CD4-positive, alpha-beta T cell (primary cell): ENCODE measurements at regions not wholly inside any gene's neighbourhood (a gene's known extent, or its start where the extent isn't known, plus 50 kb on each side); places are given as distances from the start of the nearest gene placed in this dataset.

ENCODE experiments used
- ATAC-seq: fragments of 200-7000 bp; cut with Tn5 transposase; one replicate; pipeline ENCODE4 v1.10.0; 2022; ENCODE audit warnings: mild to moderate bottlenecking; ENCODE audit not compliant: poor library complexity
- CTCF ChIA-PET: fragments of 350-600 bp; sonication (Branson Sonifier 250); formaldehyde crosslinking; loops from one replicate; lab custom pipeline; 2021; ENCODE audit warnings: antibody characterized with exemption, inconsistent platforms; lab: Charles Lee
- POLR2A ChIA-PET: fragments of 350-600 bp; sonication (Branson Sonifier 250); formaldehyde crosslinking; loops from one replicate; lab custom pipeline; 2021; ENCODE audit warnings: antibody characterized with exemption, inconsistent platforms; lab: Charles Lee
- DNase-seq, 14 experiments: peaks; one replicate each; pipeline ENCODE4 v3.0.0-alpha.2; 2013 to 2020; ENCODE audit warnings: mixed read lengths in 2 of 14
- H3K27ac ChIP-seq, 2 donors: one replicate each; pipeline versions ENCODE4 v1.5.1 to v1.7.0; 2013; ENCODE audit warnings: low read length in 2 of 2, low read depth in 1 of 2, mild to moderate bottlenecking in 1 of 2
- H3K27me3 ChIP-seq, 2 experiments: 1 replicate in 1 of 2; 2 replicates in 1 of 2; pipeline versions ENCODE4 v1.6.1 to v1.7.0; 2013; ENCODE audit warnings: low read length in 2 of 2, control low read depth in 1 of 2, mild to moderate bottlenecking in 1 of 2, moderate library complexity in 1 of 2; ENCODE audit not compliant: insufficient read depth in 2 of 2, control insufficient read depth in 1 of 2
- H3K36me3 ChIP-seq: one replicate; pipeline ENCODE4 v1.6.1; 2013; ENCODE audit warnings: low read length, control low read depth; ENCODE audit not compliant: insufficient read depth
- H3K4me1 ChIP-seq: one replicate; pipeline ENCODE4 v1.6.1; 2013; ENCODE audit warnings: low read length, control low read depth; ENCODE audit not compliant: insufficient read depth
- H3K4me3 ChIP-seq: one replicate; pipeline ENCODE4 v1.5.1; 2013; ENCODE audit warnings: mild to moderate bottlenecking, low read length, moderate library complexity
- H3K9me3 ChIP-seq, 2 experiments: 1 replicate in 1 of 2; 2 replicates in 1 of 2; pipeline versions ENCODE4 v1.6.1 to v1.7.0; 2013; ENCODE audit warnings: low read length in 2 of 2, mild to moderate bottlenecking in 2 of 2, control low read depth in 1 of 2, moderate library complexity in 1 of 2; ENCODE audit not compliant: control insufficient read depth in 1 of 2, insufficient read depth in 1 of 2
- H3K27ac Mint-ChIP-seq: one replicate; pipeline ENCODE4 v1.8.0; 2020; ENCODE audit warnings: mixed read lengths
- H3K27me3 Mint-ChIP-seq: one replicate; pipeline ENCODE4 v1.8.0; 2021; ENCODE audit warnings: mixed read lengths
- H3K36me3 Mint-ChIP-seq: one replicate; pipeline ENCODE4 v1.8.0; 2021; ENCODE audit warnings: low read depth, mixed read lengths
- H3K4me1 Mint-ChIP-seq: one replicate; pipeline ENCODE4 v1.8.0; 2021; ENCODE audit warnings: low read depth, mixed read lengths
- H3K4me3 Mint-ChIP-seq: one replicate; pipeline ENCODE4 v1.8.0; 2020; ENCODE audit warnings: mild to moderate bottlenecking, mixed read lengths
- H3K9me3 Mint-ChIP-seq: one replicate; pipeline ENCODE4 v1.8.0; 2020; ENCODE audit warnings: mixed read lengths
- CTCF ChIP-seq: fragments of 200-600 bp; IDR thresholded peaks from one replicate; pipeline ENCODE4 v1.8.0; 2022; ENCODE audit warnings: antibody characterized with exemption, mild to moderate bottlenecking
- intact Hi-C, 2 experiments: fragments of 100-400 bp; cut with DNase I in 1 of 2; cut with micrococcal nuclease in 1 of 2; formaldehyde crosslinking; loops; one replicate each; pipeline versions ENCODE4 v1.15.1 to v1.9.0; 2023 to 2025; cut with DNase I, micrococcal nuclease

DNA sequence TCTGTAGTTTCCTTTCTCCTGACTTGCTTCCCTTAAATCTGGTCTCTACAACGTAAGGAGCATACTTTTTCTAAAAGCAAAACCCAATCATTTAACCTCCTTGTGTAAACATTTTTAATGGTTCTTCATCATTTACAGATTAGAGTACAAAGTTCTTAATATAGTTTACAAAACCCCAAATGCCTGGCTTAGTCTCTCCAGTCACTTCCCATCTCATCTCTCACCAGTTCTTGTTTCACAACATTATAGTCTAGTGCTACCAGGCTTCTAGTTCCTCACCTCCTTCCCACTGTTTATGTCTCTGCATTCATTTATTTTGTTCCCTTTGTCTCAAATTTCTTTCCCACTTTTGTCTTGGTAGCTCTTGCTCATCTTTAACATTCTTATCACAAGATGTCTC is 168.4 kb downstream of the FASLG start:
- Mint-ChIP-seq H3K27me3 (no peaks in the 10 kb centered on the region), H3K4me3 (no peak overlapping the region), H3K4me1 (no peaks in the 10 kb centered on the region), H3K9me3 (no peaks in the 10 kb centered on the region), H3K36me3 (no peaks in the 10 kb centered on the region), H3K27ac (no peak overlapping the region)
- H3K36me3 ChIP-seq = no peaks in the 10 kb centered on the region
- intact Hi-C loops = loop anchor here in 1 of 2 experiments (5.0 to 10.0 kb wide), 2 partner anchors 80 to 598 kb away; no protein-coding TSS in a partner anchor
- POLR2A ChIA-PET = interaction anchor here (1.3 to 2.8 kb wide), 2 partner anchors 16 to 67 kb away, joined by 3 to 10 read pairs; no protein-coding TSS in a partner anchor
- CTCF ChIA-PET = no interaction called here
- no peak overlapping the region for H3K27ac ChIP-seq
- no peak for DNase-seq
- H3K4me1 ChIP-seq = no peaks in the 10 kb centered on the region
- no peaks in the 10 kb centered on the region for H3K9me3 ChIP-seq
- TF ChIP-seq CTCF = no peak
- H3K4me3 ChIP-seq = no peak overlapping the region
- H3K27me3 ChIP-seq = no peaks in the 10 kb centered on the region
- ATAC-seq = no peak

DNA sequence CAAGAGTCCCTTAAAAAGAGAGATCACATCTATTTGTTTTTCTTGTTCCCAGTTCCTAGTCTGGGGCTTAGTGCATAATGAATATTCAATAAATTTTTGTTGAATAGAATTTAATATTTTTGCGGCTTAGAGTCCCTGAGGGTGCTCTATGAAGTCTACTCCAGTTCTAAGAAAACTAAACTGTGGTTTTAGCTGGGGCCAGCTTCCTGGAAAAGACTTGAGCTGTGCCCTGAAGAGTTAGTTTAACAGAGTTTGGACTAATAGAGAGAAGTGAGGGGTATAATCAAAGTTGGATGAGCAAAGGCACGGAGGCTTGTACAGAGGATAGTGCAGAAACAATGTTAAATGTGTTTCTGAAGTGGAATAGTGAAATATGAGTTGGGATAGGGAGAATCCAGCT is 168.9 kb downstream of the FASLG start:
- H3K4me3 ChIP-seq = no peak overlapping the region
- H3K4me1 Mint-ChIP-seq = no peaks in the 10 kb centered on the region
- no peak overlapping the region for H3K27ac ChIP-seq
- intact Hi-C loops = loop anchor here in 1 of 2 experiments (5.0 to 10.0 kb wide), 2 partner anchors 81 to 597 kb away; no protein-coding TSS in a partner anchor
- H3K27ac Mint-ChIP-seq = no peak overlapping the region
- no peak overlapping the region for H3K4me3 Mint-ChIP-seq
- no peak for ATAC-seq
- no peak for DNase-seq
- no peak for TF ChIP-seq CTCF
- no peaks in the 10 kb centered on the region for H3K27me3 Mint-ChIP-seq
- H3K36me3 ChIP-seq = no peaks in the 10 kb centered on the region
- ChIA-PET CTCF (no interaction called here), POLR2A (interaction anchor here (1.3 to 2.8 kb wide), 2 partner anchors 16 to 67 kb away, joined by 3 to 10 read pairs; no protein-coding TSS in a partner anchor)
- no peaks in the 10 kb centered on the region for H3K9me3 Mint-ChIP-seq
- H3K9me3 ChIP-seq = no peaks in the 10 kb centered on the region
- H3K27me3 ChIP-seq = no peaks in the 10 kb centered on the region
- H3K4me1 ChIP-seq = no peaks in the 10 kb centered on the region
- H3K36me3 Mint-ChIP-seq = no peaks in the 10 kb centered on the region

DNA sequence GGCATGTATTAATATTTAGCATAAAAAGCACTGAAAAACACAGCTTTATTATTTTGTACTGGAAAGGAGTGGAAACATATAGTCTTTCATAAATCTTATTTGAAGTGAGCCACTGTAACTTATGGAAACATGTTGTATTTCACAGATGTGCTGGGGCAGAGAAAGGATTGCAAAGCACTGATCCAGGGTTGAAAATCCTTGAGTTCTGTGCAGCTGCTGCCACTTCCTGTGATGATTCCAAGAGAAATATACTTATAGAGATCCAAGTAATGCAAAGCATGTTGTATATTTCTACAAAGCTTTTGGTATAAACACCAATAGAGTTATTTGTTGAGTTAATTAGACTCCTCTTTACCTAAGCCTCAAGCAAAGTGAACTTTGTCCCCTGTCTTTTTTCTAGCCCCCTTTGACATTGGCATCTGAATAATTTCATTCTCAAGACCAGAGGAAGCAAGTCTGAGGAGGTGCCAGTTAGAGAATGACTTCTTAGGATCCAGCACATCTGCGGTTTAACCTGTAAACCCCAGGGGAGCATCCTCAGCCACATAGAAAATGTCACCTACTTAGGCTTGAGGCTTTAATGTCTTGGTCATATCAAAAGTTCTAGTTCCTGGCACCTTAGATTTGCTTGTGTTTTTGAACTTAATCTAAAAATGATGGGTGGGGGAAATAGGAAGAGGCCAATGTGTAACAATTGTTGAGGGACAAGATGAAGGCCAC is 173.3 kb downstream of the FASLG start:
- intact Hi-C loops = loop anchor here in 1 of 2 experiments (10.0 kb wide), 1 partner anchor 373 kb away; the partner anchor contains the start of gene TNFSF4
- H3K27me3 Mint-ChIP-seq = no peaks in the 10 kb centered on the region
- no peaks in the 10 kb centered on the region for H3K9me3 ChIP-seq
- no peaks in the 10 kb centered on the region for H3K36me3 Mint-ChIP-seq
- DNase-seq = no peak
- no peak overlapping the region for H3K4me3 ChIP-seq
- POLR2A ChIA-PET = no interaction called here
- H3K36me3 ChIP-seq = no peaks in the 10 kb centered on the region
- H3K4me1 ChIP-seq = no peaks in the 10 kb centered on the region
- H3K4me1 Mint-ChIP-seq = no peaks in the 10 kb centered on the region
- no peak overlapping the region for H3K27ac Mint-ChIP-seq
- CTCF ChIA-PET = no interaction called here
- no peak overlapping the region for H3K4me3 Mint-ChIP-seq
- TF ChIP-seq CTCF = no peak
- no peak for ATAC-seq
- no peaks in the 10 kb centered on the region for H3K9me3 Mint-ChIP-seq
- no peaks in the 10 kb centered on the region for H3K27me3 ChIP-seq
- no peak overlapping the region for H3K27ac ChIP-seq
